HG02610 (cell line): ENCODE measurements at regions not wholly inside any gene's neighbourhood (a gene's known extent, or its start where the extent isn't known, plus 50 kb on each side); places are given as distances from the start of the nearest gene placed in this dataset.
A peak's percentile ranks its signal among the peaks of the same experiment; 100 is the strongest.
"Not testable (repeated sequence)": the region's sequence is repeated elsewhere in the genome, so short reads cannot be mapped to it uniquely, and the experiment has no call there.

ENCODE experiments used
- ATAC-seq: cut with Tn5 transposase; IDR thresholded peaks from one replicate; pipeline ENCODE4 v1.9.1; 2021; ENCODE audit warnings: mild to moderate bottlenecking, moderate library complexity; ENCODE audit not compliant: unreplicated experiment

- ATAC-seq = no peak
Measured at GRCh38 chrX:30008031-30008430, 207.3 kb upstream of the MAGEB2 start.

GRCh38 chrX:30010471-30010870, 204.9 kb upstream of the MAGEB2 start:
- ATAC-seq = no peak

- no peak for ATAC-seq
Measured at GRCh38 chrX:30015440-30015839, 199.9 kb upstream of the MAGEB2 start.

GRCh38 chrX:30027636-30028035, 187.7 kb upstream of the MAGEB2 start:
- ATAC-seq = no peak

- ATAC-seq = not testable (repeated sequence)
Measured at GRCh38 chrX:30036406-30036805, 179.0 kb upstream of the MAGEB2 start.

- ATAC-seq = no peak
Measured at GRCh38 chrX:30039768-30040167, 175.6 kb upstream of the MAGEB2 start.

- peak; percentile 45 for ATAC-seq
Measured at GRCh38 chrX:30060718-30061117, 154.6 kb upstream of the MAGEB2 start.

- ATAC-seq = no peak
Measured at GRCh38 chrX:30065226-30065625, 150.1 kb upstream of the MAGEB2 start.

- ATAC-seq = no peak
Measured at GRCh38 chrX:30067677-30068076, 147.7 kb upstream of the MAGEB2 start.

- no peak for ATAC-seq
Measured at GRCh38 chrX:30085571-30085970, 129.8 kb upstream of the MAGEB2 start.

- no peak for ATAC-seq
Measured at GRCh38 chrX:30111431-30111830, 103.9 kb upstream of the MAGEB2 start.

GRCh38 chrX:30141966-30142365, 73.4 kb upstream of the MAGEB2 start:
- peak; percentile 68 for ATAC-seq

- ATAC-seq = no peak
Measured at GRCh38 chrX:30144221-30144620, 71.1 kb upstream of the MAGEB2 start.

GRCh38 chrX:30144971-30145731, 70.2 kb upstream of the MAGEB2 start:
- ATAC-seq = no peak

- no peak for ATAC-seq
Measured at GRCh38 chrX:30147996-30148643, 67.2 kb upstream of the MAGEB2 start.

GRCh38 chrX:30149206-30149605, 66.2 kb upstream of the MAGEB2 start:
- ATAC-seq = not testable (repeated sequence)

- no peak for ATAC-seq
Measured at GRCh38 chrX:30150196-30150895, 65.0 kb upstream of the MAGEB2 start.

- no peak for ATAC-seq
Measured at GRCh38 chrX:30151964-30152363, 63.4 kb upstream of the MAGEB2 start.

- ATAC-seq = no peak
Measured at GRCh38 chrX:30153175-30153880, 62.0 kb upstream of the MAGEB2 start.

GRCh38 chrX:30153881-30154260, 61.5 kb upstream of the MAGEB2 start:
- ATAC-seq = no peak

- no peak for ATAC-seq
Measured at GRCh38 chrX:30156009-30156408, 59.4 kb upstream of the MAGEB2 start.
